ENCODE measurements at regions not wholly inside any gene's neighbourhood (a gene's known extent, or its start where the extent isn't known, plus 50 kb on each side); places are given as distances from the start of the nearest gene placed in this dataset.

GRCh38 chr14:106393742-106394141 lies 867.4 kb downstream of the TMEM121 start:
- TF ChIP-seq POLR2A (IDR thresholded peaks at IDR 0.05; ENCODE audit: extremely low read depth, insufficient read length) (no peak), MYC (IDR thresholded peaks at IDR 0.05; ENCODE audit: low read depth, low read length) (no peak)
- TF ChIP-seq, protein P1, sequence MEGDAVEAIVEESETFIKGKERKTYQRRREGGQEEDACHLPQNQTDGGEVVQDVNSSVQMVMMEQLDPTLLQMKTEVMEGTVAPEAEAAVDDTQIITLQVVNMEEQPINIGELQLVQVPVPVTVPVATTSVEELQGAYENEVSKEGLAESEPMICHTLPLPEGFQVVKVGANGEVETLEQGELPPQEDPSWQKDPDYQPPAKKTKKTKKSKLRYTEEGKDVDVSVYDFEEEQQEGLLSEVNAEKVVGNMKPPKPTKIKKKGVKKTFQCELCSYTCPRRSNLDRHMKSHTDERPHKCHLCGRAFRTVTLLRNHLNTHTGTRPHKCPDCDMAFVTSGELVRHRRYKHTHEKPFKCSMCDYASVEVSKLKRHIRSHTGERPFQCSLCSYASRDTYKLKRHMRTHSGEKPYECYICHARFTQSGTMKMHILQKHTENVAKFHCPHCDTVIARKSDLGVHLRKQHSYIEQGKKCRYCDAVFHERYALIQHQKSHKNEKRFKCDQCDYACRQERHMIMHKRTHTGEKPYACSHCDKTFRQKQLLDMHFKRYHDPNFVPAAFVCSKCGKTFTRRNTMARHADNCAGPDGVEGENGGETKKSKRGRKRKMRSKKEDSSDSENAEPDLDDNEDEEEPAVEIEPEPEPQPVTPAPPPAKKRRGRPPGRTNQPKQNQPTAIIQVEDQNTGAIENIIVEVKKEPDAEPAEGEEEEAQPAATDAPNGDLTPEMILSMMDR (IDR thresholded peaks at IDR 0.05; ENCODE audit: low read depth, low read length) = no peak
- TF ChIP-seq, protein P2, sequence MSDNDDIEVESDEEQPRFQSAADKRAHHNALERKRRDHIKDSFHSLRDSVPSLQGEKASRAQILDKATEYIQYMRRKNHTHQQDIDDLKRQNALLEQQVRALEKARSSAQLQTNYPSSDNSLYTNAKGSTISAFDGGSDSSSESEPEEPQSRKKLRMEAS (IDR thresholded peaks at IDR 0.05; ENCODE audit: low read depth, low read length) = no peak

Measured in NB4 (cell line).